Lower lobe of right lung (tissue), 2 donors: ENCODE measurements at regions not wholly inside any gene's neighbourhood (a gene's known extent, or its start where the extent isn't known, plus 50 kb on each side); places are given as distances from the start of the nearest gene placed in this dataset.

Source experiments
- ATAC-seq, 2 donors: fragments of 200-7000 bp; cut with Tn5 transposase; one replicate each; pipeline ENCODE4 v1.9.1; 2020 to 2022; ENCODE audit warnings: mild to moderate bottlenecking in 2 of 2, moderate library complexity in 2 of 2
- DNase-seq: peaks from one replicate; pipeline ENCODE4 v3.0.0-alpha.2; 2020
- H3K27ac ChIP-seq: fragments of 200-600 bp; one replicate; pipeline ENCODE4 v1.8.0; 2022
- H3K27me3 ChIP-seq: fragments of 200-600 bp; one replicate; pipeline ENCODE4 v1.8.0; 2022; ENCODE audit warnings: low read depth
- H3K36me3 ChIP-seq: fragments of 200-600 bp; one replicate; pipeline ENCODE4 v1.8.0; 2022; ENCODE audit warnings: mild to moderate bottlenecking
- H3K4me1 ChIP-seq: fragments of 200-600 bp; one replicate; pipeline ENCODE4 v1.8.0; 2022
- H3K4me3 ChIP-seq: fragments of 200-600 bp; one replicate; pipeline ENCODE4 v1.8.0; 2022; ENCODE audit warnings: mild to moderate bottlenecking
- H3K9me3 ChIP-seq: fragments of 200-600 bp; one replicate; pipeline ENCODE4 v1.8.0; 2022
- intact Hi-C: fragments of 100-400 bp; cut with DNase I; formaldehyde crosslinking; loops from one replicate; pipeline ENCODE4 v1.11.0; 2022
- TF ChIP-seq, protein P1 (sequence below): fragments of 200-600 bp; IDR thresholded peaks from one replicate; pipeline ENCODE4 v1.8.0; 2022; ENCODE audit warnings: antibody characterized with exemption, mild to moderate bottlenecking
- donor health status: DM: no; HTN: yes; CAD: no; lungs with severe emphysema.

DNA sequence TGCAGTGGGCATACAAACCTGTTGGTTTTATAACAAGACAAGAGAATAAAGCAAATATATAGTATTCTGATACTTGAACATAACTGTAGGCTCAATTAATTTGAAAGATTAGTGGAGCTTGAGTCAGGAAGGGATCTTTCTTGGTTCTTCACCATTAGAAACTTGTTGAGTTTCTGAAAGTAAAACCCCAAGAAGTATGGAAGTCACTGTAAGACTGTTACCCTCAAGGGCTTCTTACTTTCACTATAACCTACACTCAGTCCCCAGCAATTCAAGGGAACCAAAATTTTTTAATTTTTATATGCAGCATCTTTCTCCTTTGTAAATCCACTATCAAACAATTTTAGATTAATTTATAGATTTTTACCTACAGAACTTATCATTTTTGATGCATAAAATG is 2019.2 kb upstream of the ADGRL3 start:
- H3K4me3 ChIP-seq: no peak overlapping the region
- no peaks in the 10 kb centered on the region for H3K36me3 ChIP-seq
- no peaks in the 10 kb centered on the region for H3K27me3 ChIP-seq
- TF ChIP-seq, protein P1, sequence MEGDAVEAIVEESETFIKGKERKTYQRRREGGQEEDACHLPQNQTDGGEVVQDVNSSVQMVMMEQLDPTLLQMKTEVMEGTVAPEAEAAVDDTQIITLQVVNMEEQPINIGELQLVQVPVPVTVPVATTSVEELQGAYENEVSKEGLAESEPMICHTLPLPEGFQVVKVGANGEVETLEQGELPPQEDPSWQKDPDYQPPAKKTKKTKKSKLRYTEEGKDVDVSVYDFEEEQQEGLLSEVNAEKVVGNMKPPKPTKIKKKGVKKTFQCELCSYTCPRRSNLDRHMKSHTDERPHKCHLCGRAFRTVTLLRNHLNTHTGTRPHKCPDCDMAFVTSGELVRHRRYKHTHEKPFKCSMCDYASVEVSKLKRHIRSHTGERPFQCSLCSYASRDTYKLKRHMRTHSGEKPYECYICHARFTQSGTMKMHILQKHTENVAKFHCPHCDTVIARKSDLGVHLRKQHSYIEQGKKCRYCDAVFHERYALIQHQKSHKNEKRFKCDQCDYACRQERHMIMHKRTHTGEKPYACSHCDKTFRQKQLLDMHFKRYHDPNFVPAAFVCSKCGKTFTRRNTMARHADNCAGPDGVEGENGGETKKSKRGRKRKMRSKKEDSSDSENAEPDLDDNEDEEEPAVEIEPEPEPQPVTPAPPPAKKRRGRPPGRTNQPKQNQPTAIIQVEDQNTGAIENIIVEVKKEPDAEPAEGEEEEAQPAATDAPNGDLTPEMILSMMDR: no peak
- H3K4me1 ChIP-seq: no peaks in the 10 kb centered on the region
- intact Hi-C loops: no loop called here
- ATAC-seq: no peak
- H3K27ac ChIP-seq: no peak overlapping the region
- no peak for DNase-seq
- no peaks in the 10 kb centered on the region for H3K9me3 ChIP-seq

DNA sequence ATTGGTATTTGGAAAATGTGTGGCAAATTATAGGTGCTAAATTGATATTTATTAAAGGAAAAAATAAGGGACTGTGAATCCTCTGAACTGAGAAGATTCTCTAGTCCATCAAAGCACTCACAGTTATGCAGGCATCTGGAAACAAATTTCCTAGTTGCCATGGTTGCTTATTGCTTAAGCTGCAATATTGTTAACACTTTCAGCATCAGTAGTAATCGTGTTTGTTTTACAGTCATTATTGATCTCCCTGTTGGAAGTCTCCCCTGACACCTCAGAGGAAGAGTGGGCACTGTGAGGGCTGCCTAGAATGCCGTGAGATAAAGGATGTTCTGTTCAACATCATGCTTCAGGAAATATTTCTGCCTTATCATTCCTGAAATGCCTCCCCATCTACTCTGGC is 2004.3 kb upstream of the ADGRL3 start:
- TF ChIP-seq, protein P1: no peak
- Histone ChIP-seq H3K27ac (no peak overlapping the region), H3K27me3 (no peaks in the 10 kb centered on the region), H3K36me3 (no peaks in the 10 kb centered on the region), H3K4me1 (no peaks in the 10 kb centered on the region), H3K9me3 (no peaks in the 10 kb centered on the region), H3K4me3 (no peak overlapping the region)
- DNase-seq: no peak
- intact Hi-C loops: no loop called here
- ATAC-seq: no peak

DNA sequence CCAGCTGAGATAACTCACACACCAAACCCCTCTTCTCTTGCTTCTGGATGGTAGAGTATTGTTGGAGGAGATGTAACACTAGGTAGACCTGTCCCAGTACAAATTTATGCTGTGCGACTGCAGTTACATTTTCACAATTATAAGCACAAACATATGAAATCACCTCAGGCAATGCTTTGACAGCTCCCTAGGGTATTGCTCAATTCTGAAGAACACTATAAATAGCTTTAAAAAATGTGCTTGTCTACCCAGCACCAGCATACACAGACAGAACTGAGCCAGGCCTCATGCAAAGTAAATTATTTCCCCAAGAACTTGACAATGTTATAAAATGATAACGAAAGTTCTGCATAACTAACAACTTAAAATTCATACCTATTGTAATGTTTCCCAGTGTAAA is 1999.1 kb upstream of the ADGRL3 start:
- Histone ChIP-seq H3K4me3 (no peak overlapping the region), H3K27ac (peak overlapping the region; percentile 25), H3K9me3 (no peaks in the 10 kb centered on the region), H3K27me3 (no peaks in the 10 kb centered on the region), H3K4me1 (no peaks in the 10 kb centered on the region), H3K36me3 (no peaks in the 10 kb centered on the region)
- no peak for DNase-seq
- ATAC-seq: peak; percentile 85 to 86
- intact Hi-C loops: no loop called here
- TF ChIP-seq, protein P1: no peak

DNA sequence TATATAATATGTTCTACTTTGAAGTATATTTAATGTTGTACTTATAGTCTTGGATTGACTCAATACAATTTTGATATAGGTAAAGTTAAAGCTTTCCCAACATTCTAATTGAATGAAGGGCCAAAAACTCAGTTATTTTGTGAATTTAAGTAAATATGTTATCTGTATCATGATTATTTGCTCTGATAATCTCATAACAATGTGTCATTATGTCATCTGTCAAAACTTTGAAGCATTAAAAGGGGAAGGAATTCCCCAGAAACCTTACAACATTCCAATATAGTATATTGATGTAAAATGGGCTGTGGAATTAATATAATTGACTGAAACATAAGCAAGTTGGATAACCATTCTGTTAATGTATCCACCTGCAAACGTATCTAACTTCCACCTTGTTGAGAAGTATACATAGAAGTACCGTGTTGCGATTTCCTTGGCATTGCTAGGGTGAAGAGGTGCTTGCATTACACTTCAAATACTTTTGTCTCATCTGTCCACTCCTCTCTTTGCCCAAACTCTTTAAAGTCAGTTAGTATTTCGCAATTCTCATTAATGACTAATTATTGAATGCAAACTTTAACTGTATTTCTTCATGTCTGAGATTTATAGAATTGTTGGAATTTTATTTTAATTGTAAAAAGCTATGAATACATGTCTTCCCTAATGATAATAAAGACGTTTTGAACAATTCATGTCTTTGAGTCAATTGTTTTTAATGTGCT is 1982.1 kb upstream of the ADGRL3 start:
- DNase-seq: no peak
- TF ChIP-seq, protein P1: no peak
- no peak overlapping the region for H3K27ac ChIP-seq
- H3K4me1 ChIP-seq: no peaks in the 10 kb centered on the region
- H3K4me3 ChIP-seq: no peak overlapping the region
- H3K9me3 ChIP-seq: no peaks in the 10 kb centered on the region
- intact Hi-C loops: no loop called here
- ATAC-seq: no peak
- H3K36me3 ChIP-seq: no peaks in the 10 kb centered on the region
- no peaks in the 10 kb centered on the region for H3K27me3 ChIP-seq

DNA sequence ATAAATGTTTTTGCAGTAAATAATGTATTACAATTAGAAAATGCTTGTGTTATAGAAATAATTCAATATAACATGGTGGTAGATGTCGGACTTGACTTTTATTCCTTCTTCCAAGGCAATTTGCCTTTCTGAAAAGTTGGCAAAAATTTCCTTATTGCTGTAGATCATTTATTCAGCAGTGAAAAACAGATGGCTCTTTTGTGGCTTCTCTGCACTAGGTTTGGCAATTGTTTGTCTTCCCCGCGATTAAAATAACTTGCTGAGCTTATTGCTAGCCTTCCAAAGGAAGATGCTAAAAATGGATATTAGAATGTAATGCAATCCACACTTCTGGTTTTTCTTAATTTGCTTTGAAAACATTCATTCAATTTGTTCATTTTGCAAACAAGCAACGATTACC is 1977.9 kb upstream of the ADGRL3 start:
- Histone ChIP-seq H3K4me3 (no peak overlapping the region), H3K36me3 (no peaks in the 10 kb centered on the region), H3K9me3 (no peaks in the 10 kb centered on the region), H3K4me1 (no peaks in the 10 kb centered on the region), H3K27ac (no peak overlapping the region), H3K27me3 (no peaks in the 10 kb centered on the region)
- intact Hi-C loops: no loop called here
- DNase-seq: no peak
- ATAC-seq: no peak
- TF ChIP-seq, protein P1: no peak
